ENCODE measurements at regions not wholly inside any gene's neighbourhood (a gene's known extent, or its start where the extent isn't known, plus 50 kb on each side); places are given as distances from the start of the nearest gene placed in this dataset.

DNA sequence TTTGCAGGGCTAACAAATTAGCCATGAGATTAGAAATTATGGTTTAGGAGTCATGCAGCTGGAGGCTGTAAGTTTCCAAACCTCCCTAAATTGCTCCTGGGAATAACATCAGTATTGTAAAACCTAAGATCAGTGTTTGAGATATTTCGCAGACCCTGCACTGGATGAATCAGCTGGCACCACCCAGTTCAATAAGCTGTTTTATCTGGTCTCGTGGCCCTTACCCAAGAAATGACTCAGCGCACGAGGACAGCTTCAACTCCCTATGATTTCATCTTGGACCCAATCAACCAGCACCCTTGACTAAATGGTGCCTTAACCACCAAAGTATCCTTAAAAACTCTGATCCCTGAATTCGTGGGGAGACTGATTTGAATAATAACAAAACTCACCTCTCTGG is 482.0 kb upstream of the PCDH15 start:
- no peak overlapping the region for H3K27ac ChIP-seq
- TF ChIP-seq, protein P1, sequence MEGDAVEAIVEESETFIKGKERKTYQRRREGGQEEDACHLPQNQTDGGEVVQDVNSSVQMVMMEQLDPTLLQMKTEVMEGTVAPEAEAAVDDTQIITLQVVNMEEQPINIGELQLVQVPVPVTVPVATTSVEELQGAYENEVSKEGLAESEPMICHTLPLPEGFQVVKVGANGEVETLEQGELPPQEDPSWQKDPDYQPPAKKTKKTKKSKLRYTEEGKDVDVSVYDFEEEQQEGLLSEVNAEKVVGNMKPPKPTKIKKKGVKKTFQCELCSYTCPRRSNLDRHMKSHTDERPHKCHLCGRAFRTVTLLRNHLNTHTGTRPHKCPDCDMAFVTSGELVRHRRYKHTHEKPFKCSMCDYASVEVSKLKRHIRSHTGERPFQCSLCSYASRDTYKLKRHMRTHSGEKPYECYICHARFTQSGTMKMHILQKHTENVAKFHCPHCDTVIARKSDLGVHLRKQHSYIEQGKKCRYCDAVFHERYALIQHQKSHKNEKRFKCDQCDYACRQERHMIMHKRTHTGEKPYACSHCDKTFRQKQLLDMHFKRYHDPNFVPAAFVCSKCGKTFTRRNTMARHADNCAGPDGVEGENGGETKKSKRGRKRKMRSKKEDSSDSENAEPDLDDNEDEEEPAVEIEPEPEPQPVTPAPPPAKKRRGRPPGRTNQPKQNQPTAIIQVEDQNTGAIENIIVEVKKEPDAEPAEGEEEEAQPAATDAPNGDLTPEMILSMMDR (IDR thresholded peaks at IDR 0.05; ENCODE audit: low read depth, low read length, missing control alignments) = no peak
- no peak overlapping the region for H3K4me3 ChIP-seq (ENCODE audit: low read depth, low read length)
- peak; percentile 2 for DNase-seq
- in situ Hi-C loops (cut with HindIII; ENCODE audit: low pct_ligation_motif_present, low sequenced_read_pairs) = no loop called here
- H3K27me3 ChIP-seq (replicated peaks) = no peaks in the 10 kb centered on the region
- H3K36me3 ChIP-seq (replicated peaks) = no peaks in the 10 kb centered on the region

DNA sequence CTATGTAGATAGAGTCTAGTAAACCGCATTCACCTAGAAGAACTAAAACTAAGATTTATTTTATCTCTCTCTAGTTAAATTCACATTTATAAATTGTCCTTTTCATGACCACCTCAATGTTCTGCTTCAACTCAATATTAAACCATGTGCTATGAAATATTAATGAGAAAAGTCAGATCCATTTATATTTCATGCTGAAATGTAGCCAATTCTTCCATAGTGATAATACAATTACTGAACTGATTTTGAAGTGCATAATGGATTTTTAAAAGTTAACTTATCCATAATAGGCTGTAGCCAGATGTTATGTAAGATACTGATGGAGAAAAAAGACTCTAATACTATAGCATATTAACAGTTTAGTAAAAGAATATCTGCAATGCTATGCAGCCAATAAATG is 479.7 kb upstream of the PCDH15 start:
- no peaks in the 10 kb centered on the region for H3K36me3 ChIP-seq (replicated peaks)
- no peaks in the 10 kb centered on the region for H3K27me3 ChIP-seq (replicated peaks)
- in situ Hi-C loops (cut with HindIII; ENCODE audit: low pct_ligation_motif_present, low sequenced_read_pairs) = no loop called here
- no peak for DNase-seq
- TF ChIP-seq, protein P1 (IDR thresholded peaks at IDR 0.05; ENCODE audit: low read depth, low read length, missing control alignments) = no peak
- H3K27ac ChIP-seq = no peak overlapping the region
- no peak overlapping the region for H3K4me3 ChIP-seq (ENCODE audit: low read depth, low read length)

DNA sequence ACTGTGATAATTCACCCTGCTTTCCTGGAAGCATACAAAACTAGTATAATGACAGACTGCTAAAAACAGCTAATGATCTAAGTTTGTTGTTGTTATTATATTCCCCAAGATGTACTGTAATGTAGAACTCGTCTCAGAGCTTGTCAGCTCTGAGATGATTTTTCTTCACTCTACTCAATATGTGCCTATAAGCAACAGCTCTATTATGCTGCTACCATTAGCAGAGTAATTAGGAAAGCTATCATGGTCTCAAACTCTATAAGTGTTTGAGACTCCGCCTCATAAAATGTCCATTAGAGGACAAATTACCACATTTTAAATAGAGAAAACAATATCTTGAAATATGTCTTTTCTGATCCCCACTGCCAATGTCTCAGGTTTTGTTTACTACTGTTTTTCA is 476.5 kb upstream of the PCDH15 start:
- TF ChIP-seq, protein P1 (IDR thresholded peaks at IDR 0.05; ENCODE audit: low read depth, low read length, missing control alignments) = no peak
- H3K36me3 ChIP-seq (replicated peaks) = no peaks in the 10 kb centered on the region
- in situ Hi-C loops (cut with HindIII; ENCODE audit: low pct_ligation_motif_present, low sequenced_read_pairs) = no loop called here
- H3K27ac ChIP-seq = no peak overlapping the region
- DNase-seq = no peak
- no peaks in the 10 kb centered on the region for H3K27me3 ChIP-seq (replicated peaks)
- H3K4me3 ChIP-seq (ENCODE audit: low read depth, low read length) = no peak overlapping the region

DNA sequence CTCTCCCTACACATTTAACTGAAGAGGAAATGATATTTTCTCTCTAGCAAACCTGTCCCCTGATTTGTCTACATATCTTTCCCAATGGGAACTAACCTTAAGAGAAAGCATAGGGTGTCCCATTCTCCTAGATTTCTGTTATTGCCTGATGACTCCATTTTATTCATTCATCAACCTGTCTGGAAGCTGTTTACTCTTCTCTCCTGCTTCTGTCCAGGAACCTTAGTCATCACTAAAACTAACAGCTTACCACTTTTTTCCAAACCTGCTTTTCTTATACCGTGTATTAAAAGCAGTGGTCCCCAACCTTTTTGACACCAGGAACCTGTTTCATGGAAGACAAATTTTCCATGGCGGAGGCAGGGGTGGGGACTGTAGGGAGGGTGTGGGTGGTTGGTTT is 473.3 kb upstream of the PCDH15 start:
- Histone ChIP-seq H3K27me3 (replicated peaks) (no peaks in the 10 kb centered on the region), H3K36me3 (replicated peaks) (no peaks in the 10 kb centered on the region), H3K27ac (no peak overlapping the region), H3K4me3 (ENCODE audit: low read depth, low read length) (no peak overlapping the region)
- no peak for DNase-seq
- TF ChIP-seq, protein P1 (IDR thresholded peaks at IDR 0.05; ENCODE audit: low read depth, low read length, missing control alignments) = no peak
- in situ Hi-C loops (cut with HindIII; ENCODE audit: low pct_ligation_motif_present, low sequenced_read_pairs) = no loop called here

DNA sequence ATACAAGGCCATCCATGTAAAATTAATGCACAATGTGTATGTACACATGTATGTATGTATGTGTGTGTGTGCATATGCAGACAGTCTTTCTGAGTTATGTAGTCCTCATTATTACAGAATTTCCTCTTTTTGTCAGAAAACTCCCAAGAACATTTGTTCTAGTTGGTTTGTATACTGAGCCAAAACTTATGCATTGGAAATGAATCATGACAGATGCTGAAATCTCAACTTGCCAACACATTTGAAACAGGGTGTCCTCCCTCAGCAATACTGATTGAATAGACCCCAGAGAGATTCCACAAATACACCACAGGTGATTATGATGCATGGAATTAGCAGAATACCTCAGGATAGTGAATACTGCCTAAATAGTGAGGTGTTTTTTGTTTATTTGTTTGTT is 472.9 kb upstream of the PCDH15 start:
- in situ Hi-C loops (cut with HindIII; ENCODE audit: low pct_ligation_motif_present, low sequenced_read_pairs) = no loop called here
- H3K27ac ChIP-seq = no peak overlapping the region
- no peak overlapping the region for H3K4me3 ChIP-seq (ENCODE audit: low read depth, low read length)
- TF ChIP-seq, protein P1 (IDR thresholded peaks at IDR 0.05; ENCODE audit: low read depth, low read length, missing control alignments) = no peak
- no peaks in the 10 kb centered on the region for H3K27me3 ChIP-seq (replicated peaks)
- H3K36me3 ChIP-seq (replicated peaks) = no peaks in the 10 kb centered on the region
- DNase-seq = no peak

DNA sequence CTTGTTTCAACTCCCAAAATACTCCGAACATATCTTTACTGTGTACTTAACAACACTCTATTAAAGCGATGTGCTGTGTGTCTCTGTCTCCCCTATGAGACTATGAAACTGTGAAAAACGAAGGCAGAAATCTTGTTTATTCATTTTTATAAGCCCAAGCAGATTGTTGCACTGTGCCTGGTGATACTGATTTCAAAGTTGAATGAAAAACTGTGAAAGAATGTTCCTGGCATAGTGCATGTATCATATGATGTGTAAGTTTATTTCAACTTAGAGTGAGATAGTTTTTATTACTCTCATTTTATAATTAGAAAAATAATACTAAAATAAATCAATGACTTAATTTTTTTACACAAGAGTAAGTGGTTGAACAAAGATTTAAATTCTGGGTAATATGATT is 471.9 kb upstream of the PCDH15 start:
- in situ Hi-C loops (cut with HindIII; ENCODE audit: low pct_ligation_motif_present, low sequenced_read_pairs) = no loop called here
- Histone ChIP-seq H3K27ac (no peak overlapping the region), H3K36me3 (replicated peaks) (no peaks in the 10 kb centered on the region), H3K4me3 (ENCODE audit: low read depth, low read length) (no peak overlapping the region), H3K27me3 (replicated peaks) (no peaks in the 10 kb centered on the region)
- DNase-seq = no peak
- TF ChIP-seq, protein P1 (IDR thresholded peaks at IDR 0.05; ENCODE audit: low read depth, low read length, missing control alignments) = no peak

All from brain microvascular endothelial cell (primary cell).